HepG2 (cell line): ENCODE measurements at regions not wholly inside any gene's neighbourhood (a gene's known extent, or its start where the extent isn't known, plus 50 kb on each side); places are given as distances from the start of the nearest gene placed in this dataset.

Experiments
- ATAC-seq: fragments of 200-7000 bp; cut with Tn5 transposase; 3 replicates; pipeline ENCODE4 v1.9.1; 2020; ENCODE audit warnings: mild to moderate bottlenecking, moderate library complexity
- BruUV-seq: library from RNA; stranded (reverse); fragments of 400-500 nt; replicated peaks from 2 replicates; lab custom pipeline; 2021; lab: Mats Ljungman, UMichigan
- CTCF ChIA-PET: fragments of 300-600 bp; formaldehyde crosslinking; extraction: SDS; loops from one replicate; lab custom pipeline; 2021; ENCODE audit warnings: low total read pairs, inconsistent platforms, low intra/inter-chr PET ratio; lab: Yijun Ruan, JAX
- POLR2A ChIA-PET: fragments of 350-600 bp; sonication (Branson Sonifier 250); formaldehyde crosslinking; loops from one replicate; lab custom pipeline; 2020; ENCODE audit warnings: antibody characterized with exemption, inconsistent platforms; lab: Yijun Ruan, JAX
- DNase-seq: peaks from one replicate; pipeline ENCODE4 v3.0.0-alpha.2; 2015; ENCODE audit warnings: low spot score
- FAIRE-seq: peaks from 3 replicates; lab custom pipeline; 2011; peaks lifted over from hg19 to GRCh38; lab: Jason Lieb, UNC
- H2AFZ ChIP-seq: one replicate; pipeline ENCODE4 v1.6.1; 2011; ENCODE audit warnings: low read length, inconsistent platforms
- H3K27ac ChIP-seq: fragments of 300-600 bp; 3 replicates; pipeline ENCODE4 v1.8.0; 2011; ENCODE audit warnings: mixed run types, mild to moderate bottlenecking, mixed read lengths, low read length, inconsistent platforms; ENCODE audit not compliant: insufficient read depth; ENCODE audit errors: extremely low read length
- H3K27me3 ChIP-seq, 2 experiments: fragments of 200-600 bp in 1 of 2; 2 replicates in 1 of 2; 3 replicates in 1 of 2; pipeline versions ENCODE4 v1.6.0 to v1.8.0; 2011; ENCODE audit warnings: low read length in 2 of 2, mild to moderate bottlenecking in 2 of 2, moderate library complexity in 2 of 2, inconsistent platforms in 1 of 2; ENCODE audit not compliant: insufficient read depth in 2 of 2, control insufficient read depth in 1 of 2
- H3K36me3 ChIP-seq, 2 experiments: fragments of 200-600 bp in 1 of 2; replicated peaks in 1 of 2; 2 replicates in 1 of 2; 3 replicates in 1 of 2; pipeline versions ENCODE4 v1.5.1 to v1.8.0; 2011; ENCODE audit warnings: low read length in 2 of 2, inconsistent platforms in 1 of 2; ENCODE audit not compliant: insufficient read depth in 2 of 2, control insufficient read depth in 1 of 2
- H3K4me1 ChIP-seq: 2 replicates; pipeline ENCODE4 v1.5.1; 2012; ENCODE audit warnings: low read length, inconsistent platforms; ENCODE audit not compliant: insufficient read depth
- H3K4me2 ChIP-seq: 2 replicates; pipeline ENCODE4 v1.6.0; 2011; ENCODE audit warnings: low read depth, low read length, inconsistent platforms
- H3K4me3 ChIP-seq, 3 experiments: fragments of 200-600 bp in 1 of 3; sonication (generic), shearing (Covaris generic) in 1 of 3; replicated peaks in 1 of 3; 2 replicates each; pipeline ENCODE4 v1.5.1; 2011 to 2016; ENCODE audit warnings: low read length in 3 of 3, inconsistent platforms in 2 of 3, low read depth in 2 of 3, mild to moderate bottlenecking in 2 of 3, control low read depth in 1 of 3, mixed read lengths in 1 of 3; ENCODE audit not compliant: insufficient read depth in 1 of 3
- H3K79me2 ChIP-seq: one replicate; pipeline ENCODE4 v1.6.1; 2011; ENCODE audit warnings: low read length, inconsistent platforms; ENCODE audit not compliant: insufficient read depth
- H3K9ac ChIP-seq: 2 replicates; pipeline ENCODE4 v1.6.0; 2011; ENCODE audit warnings: mild to moderate bottlenecking, low read depth, low read length, inconsistent platforms; ENCODE audit not compliant: insufficient read depth
- H3K9me3 ChIP-seq: 2 replicates; pipeline ENCODE4 v1.5.1; 2012; ENCODE audit warnings: mild to moderate bottlenecking, low read length
- H4K20me1 ChIP-seq: 2 replicates; pipeline ENCODE4 v1.6.0; 2011; ENCODE audit warnings: inconsistent platforms, mild to moderate bottlenecking, low read length, moderate library complexity; ENCODE audit not compliant: insufficient read depth
- FOSL2 ChIP-seq: sonication (generic); formaldehyde crosslinking; IDR thresholded peaks from 2 replicates; pipeline ENCODE4 v1.4.0; 2020; ENCODE audit warnings: missing genetic modification reagents
- MTA3 ChIP-seq: sonication (generic); formaldehyde crosslinking; IDR thresholded peaks from 2 replicates; pipeline ENCODE4 v1.4.0; 2020; ENCODE audit warnings: missing genetic modification reagents
- PTBP1 ChIP-seq: fragments of 200-400 bp; formaldehyde crosslinking; IDR thresholded peaks from 2 replicates; pipeline ENCODE4 v1.6.1; 2018; ENCODE audit warnings: low read length, low read depth; ENCODE audit not compliant: poor library complexity, severe bottlenecking
- SOX5 ChIP-seq: IDR thresholded peaks from 2 replicates; pipeline ENCODE4 v1.6.1; 2016; ENCODE audit warnings: borderline replicate concordance
- TFDP1 ChIP-seq: IDR thresholded peaks from 2 replicates; pipeline ENCODE4 v1.6.1; 2016; ENCODE audit warnings: missing compliant biosample characterization, missing genetic modification reagents, borderline replicate concordance
- ZFP36 ChIP-seq: fragments of 150-350 bp; IDR thresholded peaks from 2 replicates; pipeline ENCODE4 v1.6.1; 2018; ENCODE audit warnings: borderline replicate concordance, low read length, low read depth; ENCODE audit not compliant: partially characterized antibody
- ZNF574 ChIP-seq: sonication (generic); formaldehyde crosslinking; IDR thresholded peaks from 2 replicates; pipeline ENCODE4 v1.4.0; 2020; ENCODE audit warnings: missing genetic modification reagents
- WGBS: methylation state at CpG from one replicate; pipeline ENCODE4 v1.1.6; 2017; ENCODE audit warnings: low lambda C conversion rate; 5-methylcytosine and 5-hydroxymethylcytosine counted together
- in situ Hi-C: cut with HindIII; loops from 2 replicates; pipeline ENCODE4 v1.10.0; 2017; ENCODE audit warnings: low pct_unique_long_range_greater_than_20kb; ENCODE audit not compliant: extremely low pct_ligation_motif_present
- intact Hi-C: fragments of 100-400 bp; cut with micrococcal nuclease; formaldehyde crosslinking; loops from one replicate; pipeline ENCODE4 v1.10.0; 2022; ENCODE audit not compliant: unreplicated experiment

DNA sequence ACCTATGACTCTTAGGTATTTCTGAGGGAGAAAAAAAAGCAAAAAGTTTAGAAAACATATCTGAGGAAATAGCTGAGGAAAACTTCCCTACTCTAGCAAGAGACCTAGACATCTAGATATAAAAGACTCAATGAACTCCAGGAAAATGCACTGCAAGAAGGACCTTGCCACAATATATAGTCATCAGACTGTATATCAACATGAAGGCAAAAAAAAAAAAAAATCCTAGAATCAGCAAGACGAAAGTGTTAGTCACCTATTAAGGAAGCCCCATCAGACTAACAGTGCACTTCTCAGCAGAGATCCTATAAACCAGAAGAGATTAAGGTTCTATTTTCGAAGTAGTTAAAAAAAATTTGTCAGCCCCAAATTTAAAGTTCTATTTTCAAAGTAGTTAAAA is 166.2 kb downstream of the TMEM38B start:
- FAIRE-seq (no peak), DNase-seq (no peak), ATAC-seq (no peak)
- no peak overlapping the region for H2AFZ ChIP-seq
- CTCF ChIA-PET = no interaction called here
- no peaks in the 10 kb centered on the region; a peak in 1 of 5 replicates for H3K27me3 ChIP-seq
- WGBS = 3% methylated on average over 2 of the region's 2 CpGs
- H3K4me3 ChIP-seq = no peak overlapping the region
- no peaks in the 10 kb centered on the region; the same call in 1 of the 2 replicates for H4K20me1 ChIP-seq
- no peak overlapping the region for H3K4me2 ChIP-seq
- no TSS peak for BruUV-seq
- intact Hi-C loops = no loop called here
- no peak overlapping the region for H3K27ac ChIP-seq
- no peaks in the 10 kb centered on the region for H3K4me1 ChIP-seq
- POLR2A ChIA-PET = no interaction called here
- no peaks in the 10 kb centered on the region for H3K79me2 ChIP-seq
- H3K36me3 ChIP-seq = no peaks in the 10 kb centered on the region
- no peaks in the 10 kb centered on the region for H3K9me3 ChIP-seq
- TF ChIP-seq TFDP1 (CRISPR knock-in tag) (no peak), MTA3 (CRISPR knock-in tag) (no peak), FOSL2 (CRISPR knock-in tag) (no peak), SOX5 (CRISPR knock-in tag) (no peak)
- TF ChIP-seq, all 625 proteins: peak for 0
- H3K9ac ChIP-seq = no peak overlapping the region
- in situ Hi-C loops = no loop called here

- in situ Hi-C loops = no loop called here
- intact Hi-C loops = no loop called here
- H3K4me2 ChIP-seq = no peak overlapping the region
- no TSS peak for BruUV-seq
- no peak overlapping the region for H2AFZ ChIP-seq
- POLR2A ChIA-PET = no interaction called here
- no peak overlapping the region for H3K27ac ChIP-seq
- H3K9me3 ChIP-seq = no peaks in the 10 kb centered on the region
- H3K36me3 ChIP-seq = no peaks in the 10 kb centered on the region
- 0% methylated on average over 2 of the region's 2 CpGs for WGBS
- H3K4me3 ChIP-seq = no peak overlapping the region
- H4K20me1 ChIP-seq = no peaks in the 10 kb centered on the region; the same call in 1 of the 2 replicates
- ATAC-seq = no peak
- no peaks in the 10 kb centered on the region for H3K27me3 ChIP-seq
- DNase-seq = no peak
- H3K4me1 ChIP-seq = no peaks in the 10 kb centered on the region
- CTCF ChIA-PET = no interaction called here
- no peak for FAIRE-seq
- no peaks in the 10 kb centered on the region for H3K79me2 ChIP-seq
- no peak overlapping the region for H3K9ac ChIP-seq
- TF ChIP-seq PTBP1 (no peak), ZNF574 (CRISPR knock-in tag) (no peak), ZFP36 (no peak)
Observed at GRCh38 chr9:105861972-105862371, 167.6 kb downstream of the TMEM38B start.
